A549 (cell line): ENCODE measurements at regions not wholly inside any gene's neighbourhood (a gene's known extent, or its start where the extent isn't known, plus 50 kb on each side); places are given as distances from the start of the nearest gene placed in this dataset.

Experiments used
- CTCF ChIP-seq: fragments of >200 bp; sonication (Bioruptor Twin); formaldehyde crosslinking; IDR thresholded peaks from 3 replicates; pipeline ENCODE4 v1.5.1; 2016
- RARB ChIP-seq: fragments of 250-450 bp; sonication (Bioruptor Pico); IDR thresholded peaks from 2 replicates; pipeline ENCODE4 v1.8.0; 2021; ENCODE audit warnings: mild to moderate bottlenecking, moderate library complexity

GRCh38 chr10:121263431-121263783 lies 334.8 kb downstream of the FGFR2 start:
- TF ChIP-seq CTCF (no peak), RARB (CRISPR knock-in tag) (no peak)
